ENCODE measurements at regions not wholly inside any gene's neighbourhood (a gene's known extent, or its start where the extent isn't known, plus 50 kb on each side); places are given as distances from the start of the nearest gene placed in this dataset.

DNA sequence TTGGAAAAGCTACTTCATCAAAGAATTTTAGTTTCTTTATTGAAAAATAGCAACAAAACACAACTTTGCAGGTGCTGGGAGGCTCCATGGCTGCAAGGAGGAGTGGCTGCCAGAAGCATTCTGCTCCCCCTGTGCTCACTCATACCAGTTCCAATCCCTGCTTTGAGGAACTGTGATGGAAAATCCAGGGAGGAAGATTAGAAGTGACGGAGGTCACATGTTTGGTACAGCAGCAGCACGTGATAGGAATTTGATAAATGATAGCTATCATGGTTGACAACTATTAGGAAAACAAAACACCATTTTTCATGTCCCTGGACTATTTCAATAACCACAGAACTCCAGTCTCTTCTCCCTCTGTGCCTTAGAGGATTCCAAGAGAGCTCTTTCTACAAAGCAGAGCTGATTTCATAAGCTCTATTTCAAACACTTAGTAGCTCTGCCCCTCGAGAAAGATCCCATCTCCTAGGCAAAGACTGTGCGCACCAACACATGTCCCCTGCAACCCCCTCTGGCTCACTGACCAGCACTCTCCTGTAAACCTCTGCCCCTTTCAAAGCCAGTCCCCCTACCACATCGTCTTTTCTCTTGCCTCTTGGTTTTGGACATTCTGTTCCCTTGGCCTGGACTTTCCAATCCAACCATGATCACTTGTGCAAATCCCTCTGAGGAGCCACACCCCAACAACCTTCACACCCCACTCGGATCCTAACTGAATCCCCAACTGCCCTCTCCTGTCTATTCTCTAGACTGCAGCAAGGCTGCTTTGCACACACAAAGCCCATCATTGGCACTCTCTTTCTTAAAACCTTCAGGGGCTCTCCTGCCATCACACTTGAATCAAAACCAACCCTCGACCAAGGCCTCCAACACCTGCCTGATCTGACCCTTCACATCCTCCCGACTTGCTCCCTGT lies 352.4 kb upstream of the PKDCC start:
- no peak overlapping the region for H3K27ac ChIP-seq (ENCODE audit: low read depth, low read length)
- 59 to 74% (median 72%) methylated on average over 8 of the region's 8 CpGs for WGBS, 3 donors

DNA sequence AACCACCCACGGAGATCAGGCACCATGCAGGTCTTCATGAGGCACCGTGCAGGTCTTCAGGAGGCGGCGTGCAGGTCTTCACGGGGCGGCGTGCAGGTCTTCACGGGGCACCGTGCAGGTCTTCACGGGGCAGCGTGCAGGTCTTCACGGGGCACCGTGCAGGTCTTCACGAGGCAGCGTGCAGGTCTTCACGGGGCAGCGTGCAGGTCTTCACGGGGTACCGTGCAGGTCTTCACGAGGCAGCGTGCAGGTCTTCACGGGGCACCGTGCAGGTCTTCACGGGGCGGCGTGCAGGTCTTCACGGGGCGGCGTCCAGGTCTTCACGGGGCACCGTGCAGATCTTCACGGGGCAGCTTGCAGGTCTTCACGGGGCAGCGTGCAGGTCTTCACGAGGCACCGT lies 350.4 kb upstream of the PKDCC start:
- 94 to 98% (median 96%) methylated on average over 34 to 36 of the region's 36 CpGs for WGBS, 3 donors

GRCh38 chr2:41698678-41699422 lies 349.0 kb upstream of the PKDCC start:
- no peak overlapping the region for H3K27ac ChIP-seq (ENCODE audit: low read depth, low read length)
- WGBS, 3 donors, result 29 to 30% (median 30%) methylated on average over 18 of the region's 18 CpGs

More for the DNA sequence above, 350.4 kb upstream of the PKDCC start:
- no peak overlapping the region for H3K27ac ChIP-seq (ENCODE audit: low read depth, low read length)

GRCh38 chr2:41701231-41701630 lies 346.6 kb upstream of the PKDCC start:
- 58 to 72% (median 66%) methylated on average over 3 of the region's 3 CpGs for WGBS, 3 donors
- H3K27ac ChIP-seq (ENCODE audit: low read depth, low read length), result no peak overlapping the region

- no peak overlapping the region for H3K27ac ChIP-seq (ENCODE audit: low read depth, low read length)
- WGBS, 3 donors, result 36 to 84% (median 76%) methylated on average over 2 of the region's 2 CpGs
These were observed 344.7 kb upstream of the PKDCC start for GRCh38 chr2:41703123-41703522.

- 51 to 81% (median 69%) methylated on average over 4 of the region's 4 CpGs for WGBS, 3 donors
- no peak overlapping the region for H3K27ac ChIP-seq (ENCODE audit: low read depth, low read length)
These were observed 342.2 kb upstream of the PKDCC start for GRCh38 chr2:41705634-41706033.

DNA sequence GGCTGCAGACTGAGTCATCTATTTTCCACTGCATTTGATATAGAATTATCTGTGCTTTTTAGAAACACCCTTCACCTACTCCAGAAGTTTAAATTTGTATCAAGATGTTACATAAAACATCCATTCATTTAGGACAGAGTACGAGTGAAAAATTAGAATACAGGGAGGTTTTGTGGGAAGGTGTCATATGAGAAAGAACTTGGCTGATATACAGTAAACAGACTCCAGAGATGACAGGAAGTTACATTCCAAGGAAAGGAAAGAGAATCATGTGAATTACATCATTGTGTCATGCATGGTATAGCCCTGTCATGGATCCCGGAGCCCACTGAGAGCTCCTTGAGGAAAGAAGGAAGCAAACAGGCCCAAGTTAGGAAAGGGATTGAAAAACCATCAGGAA lies 341.5 kb upstream of the PKDCC start:
- WGBS, 3 donors, result 56 to 77% (median 72%) methylated on average over 2 of the region's 2 CpGs
- H3K27ac ChIP-seq (ENCODE audit: low read depth, low read length), result no peak overlapping the region

GRCh38 chr2:41707790-41708451 lies 339.9 kb upstream of the PKDCC start:
- no peak overlapping the region for H3K27ac ChIP-seq (ENCODE audit: low read depth, low read length)
- 88 to 91% (median 91%) methylated on average over 10 of the region's 10 CpGs for WGBS, 3 donors

- no peak overlapping the region for H3K27ac ChIP-seq (ENCODE audit: low read depth, low read length)
- WGBS, 3 donors, result 44 to 88% (median 70%) methylated on average over 10 of the region's 10 CpGs
These were observed 337.9 kb upstream of the PKDCC start for GRCh38 chr2:41709702-41710599.

DNA sequence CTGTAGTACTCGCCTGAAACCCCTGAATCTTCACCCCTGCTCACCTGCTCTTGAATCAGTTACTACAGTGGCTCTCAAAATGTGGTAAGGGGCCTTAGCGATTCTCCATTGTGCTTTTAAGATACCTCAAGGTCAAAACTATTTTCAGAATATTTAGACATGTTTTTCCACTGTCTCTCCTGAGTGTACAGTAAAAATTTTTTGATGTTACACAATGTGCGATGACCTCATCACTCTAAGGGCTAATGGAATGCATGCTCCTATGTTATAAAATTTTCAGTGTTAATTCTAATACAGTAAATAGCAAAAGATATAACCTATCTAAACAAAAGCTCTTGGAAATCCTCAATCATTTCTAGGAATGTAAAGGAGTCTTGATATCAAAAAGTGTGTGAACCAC lies 336.9 kb upstream of the PKDCC start:
- 80 to 91% (median 89%) methylated on average over 3 of the region's 3 CpGs for WGBS, 3 donors
- H3K27ac ChIP-seq (ENCODE audit: low read depth, low read length), result no peak overlapping the region

GRCh38 chr2:41711736-41712135 lies 336.1 kb upstream of the PKDCC start:
- no peak overlapping the region for H3K27ac ChIP-seq (ENCODE audit: low read depth, low read length)
- 90 to 93% (median 93%) methylated on average over 2 of the region's 2 CpGs for WGBS, 3 donors

GRCh38 chr2:41716497-41716896 lies 331.3 kb upstream of the PKDCC start:
- no peak overlapping the region for H3K27ac ChIP-seq (ENCODE audit: low read depth, low read length)
- 72 to 94% (median 89%) methylated on average over 5 of the region's 5 CpGs for WGBS, 3 donors

DNA sequence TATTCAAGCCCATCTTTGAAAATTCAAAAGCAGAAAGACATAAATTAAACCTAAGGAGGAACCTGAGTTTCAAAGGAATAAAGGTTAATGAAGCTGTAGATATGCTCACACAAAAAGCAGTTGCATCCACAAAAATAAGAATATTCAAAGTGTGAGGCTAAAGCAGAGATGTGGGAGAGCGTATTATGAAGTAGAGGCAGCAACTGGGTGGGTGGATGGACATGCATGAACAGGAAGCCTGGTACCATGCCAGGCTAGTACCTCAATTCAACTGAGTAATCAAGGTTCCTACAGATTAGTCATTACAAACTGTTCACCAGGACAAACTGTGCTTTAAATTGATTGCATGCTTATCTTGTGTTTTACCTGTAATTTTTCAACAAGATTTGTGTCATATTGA lies 330.0 kb upstream of the PKDCC start:
- H3K27ac ChIP-seq (ENCODE audit: low read depth, low read length), result no peak overlapping the region
- WGBS, 3 donors, result 81 to 97% (median 95%) methylated on average over 1 of the region's 1 CpG

- H3K27ac ChIP-seq (ENCODE audit: low read depth, low read length), result no peak overlapping the region
- WGBS, 3 donors, result 44 to 77% (median 51%) methylated on average over 1 of the region's 1 CpG
These were observed 329.1 kb upstream of the PKDCC start for GRCh38 chr2:41718705-41719104.

GRCh38 chr2:41719756-41720155 lies 328.1 kb upstream of the PKDCC start:
- WGBS, 3 donors, result 95 to 98% (median 97%) methylated on average over 6 of the region's 6 CpGs
- H3K27ac ChIP-seq (ENCODE audit: low read depth, low read length), result no peak overlapping the region

DNA sequence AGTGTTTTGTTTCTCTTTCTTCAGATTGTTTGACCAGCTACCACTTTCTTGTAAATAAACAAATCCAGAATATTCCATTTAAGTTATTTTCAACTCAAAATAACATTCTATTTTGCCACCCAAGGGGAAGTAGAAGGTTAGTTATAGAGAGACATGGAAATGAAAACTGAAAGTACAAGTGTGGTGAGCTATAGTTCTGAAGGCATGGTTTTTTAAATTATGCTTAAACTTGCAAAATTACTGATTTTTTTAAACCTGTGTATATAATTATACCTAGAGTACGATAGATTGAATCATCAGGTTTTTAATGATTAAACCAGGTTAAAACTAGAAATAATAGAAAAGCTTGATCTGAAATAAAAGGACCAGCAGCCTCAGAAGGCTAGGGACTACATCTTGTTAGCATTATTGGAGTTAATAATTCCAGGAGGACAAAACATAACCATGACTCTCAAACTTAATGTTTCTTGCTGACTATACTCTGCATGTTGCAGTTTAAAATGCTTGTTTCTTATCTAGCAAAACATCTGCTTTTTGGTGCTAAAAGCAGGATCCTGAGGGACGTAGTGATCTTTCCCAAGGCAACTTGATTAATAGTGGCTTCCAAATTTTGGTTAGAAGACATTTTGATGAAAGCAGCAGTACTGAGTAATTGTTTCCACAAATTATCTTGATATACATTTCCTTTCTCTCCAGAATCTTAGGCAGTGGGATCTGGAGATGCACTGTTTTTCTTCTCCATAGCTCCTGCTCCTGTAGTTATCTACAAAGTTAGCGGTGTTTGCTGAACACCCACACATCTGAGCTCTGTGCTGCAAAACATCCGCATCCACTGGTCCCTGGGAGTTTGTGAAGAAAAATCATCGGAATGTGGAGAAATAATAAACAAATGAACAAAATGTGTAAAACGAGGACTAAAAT lies 327.2 kb upstream of the PKDCC start:
- WGBS, 3 donors, result 45 to 54% (median 49%) methylated on average over 6 of the region's 6 CpGs
- H3K27ac ChIP-seq (ENCODE audit: low read depth, low read length), result no peak overlapping the region

- no peak overlapping the region for H3K27ac ChIP-seq (ENCODE audit: low read depth, low read length)
- 72 to 95% (median 93%) methylated on average over 6 of the region's 6 CpGs for WGBS, 3 donors
These were observed 325.0 kb upstream of the PKDCC start for GRCh38 chr2:41722668-41723369.

Measured in adipose tissue (tissue), 3 donors.